K562 (cell line): ENCODE measurements at regions not wholly inside any gene's neighbourhood (a gene's known extent, or its start where the extent isn't known, plus 50 kb on each side); places are given as distances from the start of the nearest gene placed in this dataset.

Experiments used
- ARNT ChIP-seq, 2 experiments: fragments of 450-650 bp; IDR thresholded peaks; 2 replicates each; pipeline ENCODE4 v1.6.1; 2016; ENCODE audit warnings: mild to moderate bottlenecking in 1 of 2
- ESRRA ChIP-seq: fragments of 450-650 bp; IDR thresholded peaks from 2 replicates; pipeline ENCODE4 v1.6.1; 2014; ENCODE audit warnings: low read depth, mild to moderate bottlenecking, moderate library complexity, borderline replicate concordance
- LARP7 ChIP-seq: fragments of 450-650 bp; IDR thresholded peaks from 2 replicates; pipeline ENCODE4 v1.6.1; 2016
- NFXL1 ChIP-seq: fragments of 450-650 bp; formaldehyde crosslinking; IDR thresholded peaks from 2 replicates; pipeline ENCODE4 v1.4.0; 2021; ENCODE audit warnings: mild to moderate bottlenecking
- USF2 ChIP-seq: sonication (generic); formaldehyde crosslinking; IDR thresholded peaks from 2 replicates; pipeline ENCODE4 v1.5.0; 2020; ENCODE audit warnings: missing genetic modification reagents
- ZNF592 ChIP-seq: fragments of 450-650 bp; IDR thresholded peaks from 2 replicates; pipeline ENCODE4 v1.6.1; 2017; ENCODE audit warnings: antibody characterized with exemption, mild to moderate bottlenecking

GRCh38 chrX:112545051-112545450, 134.7 kb downstream of the LHFPL1 start:
- TF ChIP-seq ZNF592 (no peak), ARNT (IDR thresholded peaks at IDR 0.05) (no peak), NFXL1 (no peak), LARP7 (no peak), USF2 (CRISPR knock-in tag) (no peak), ESRRA (no peak)
